C1 segment of cervical spinal cord (tissue), 14 donors: ENCODE measurements at regions not wholly inside any gene's neighbourhood (a gene's known extent, or its start where the extent isn't known, plus 50 kb on each side); places are given as distances from the start of the nearest gene placed in this dataset.

ENCODE experiments used
- DNase-seq, 14 donors: peaks; one replicate each; lab custom pipeline; 2025; lab: John Stamatoyannopoulos, UW

- no peak for DNase-seq
Measured at GRCh38 chr13:77423296-77423695, 96.4 kb upstream of the MYCBP2 start.

GRCh38 chr13:77422724-77423123 lies 95.8 kb upstream of the MYCBP2 start:
- no peak for DNase-seq

DNA sequence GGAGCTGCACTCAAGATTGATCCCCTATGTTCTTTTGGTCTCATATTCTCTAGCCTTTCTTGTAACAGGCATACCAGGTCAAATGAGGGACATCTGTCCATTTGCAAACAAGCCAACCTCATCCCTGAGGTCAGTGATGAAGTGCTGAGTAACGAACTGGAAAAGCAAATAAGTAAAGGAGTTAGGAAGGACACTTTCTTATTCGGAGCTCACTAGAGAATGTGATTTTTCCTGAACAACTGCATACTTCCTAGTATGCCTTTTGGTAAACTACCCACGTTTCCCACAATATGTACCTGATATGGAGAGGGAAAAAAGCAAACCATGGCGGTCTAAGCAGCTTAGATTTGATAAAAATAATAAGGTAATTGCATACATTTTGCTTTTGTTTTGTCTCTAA lies 91.0 kb upstream of the MYCBP2 start:
- no peak for DNase-seq

- no peak for DNase-seq
Measured at GRCh38 chr13:77416666-77417212, 89.8 kb upstream of the MYCBP2 start.

DNA sequence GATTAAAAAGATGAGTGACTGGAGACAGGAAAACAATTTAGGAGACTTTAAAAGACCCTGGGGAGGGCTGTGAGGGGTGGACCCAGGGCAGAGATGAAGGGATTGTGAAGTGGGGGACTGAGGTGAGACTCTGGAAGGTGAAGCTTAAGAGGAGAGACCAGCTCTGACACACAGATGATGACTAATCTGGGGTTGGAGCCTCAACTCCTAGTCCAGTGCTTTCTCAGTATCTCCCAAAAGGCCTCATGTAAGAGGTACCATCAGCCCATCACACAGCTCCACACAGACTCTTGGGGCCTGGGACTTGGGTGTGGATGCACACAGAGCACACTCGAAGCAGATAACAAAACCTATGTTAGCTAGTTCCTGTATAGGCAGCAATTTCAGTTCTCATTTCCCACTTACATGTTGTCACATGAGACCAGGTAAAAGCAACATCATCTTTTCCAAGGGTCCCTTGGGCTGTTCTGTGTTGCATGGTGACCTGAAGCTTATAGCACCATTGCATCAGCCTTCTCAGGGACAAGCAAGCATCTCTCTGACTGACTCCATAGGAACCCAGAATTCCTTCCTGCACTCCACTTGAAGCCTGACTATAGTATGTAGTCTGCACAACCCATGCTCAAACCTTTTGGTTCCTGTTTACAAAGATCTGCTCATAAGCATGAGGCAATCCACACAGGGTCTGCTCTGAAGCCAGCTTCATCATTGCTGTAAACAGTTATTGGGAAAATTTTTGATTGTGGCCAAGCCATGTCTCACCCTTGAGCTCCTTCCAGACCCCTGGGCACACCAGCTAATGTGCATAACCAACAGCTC lies 88.6 kb upstream of the MYCBP2 start:
- DNase-seq: no peak

- no peak for DNase-seq
Measured at GRCh38 chr13:77412860-77413259, 86.0 kb upstream of the MYCBP2 start.

- no peak for DNase-seq
Measured at GRCh38 chr13:77412116-77412635, 85.3 kb upstream of the MYCBP2 start.

DNA sequence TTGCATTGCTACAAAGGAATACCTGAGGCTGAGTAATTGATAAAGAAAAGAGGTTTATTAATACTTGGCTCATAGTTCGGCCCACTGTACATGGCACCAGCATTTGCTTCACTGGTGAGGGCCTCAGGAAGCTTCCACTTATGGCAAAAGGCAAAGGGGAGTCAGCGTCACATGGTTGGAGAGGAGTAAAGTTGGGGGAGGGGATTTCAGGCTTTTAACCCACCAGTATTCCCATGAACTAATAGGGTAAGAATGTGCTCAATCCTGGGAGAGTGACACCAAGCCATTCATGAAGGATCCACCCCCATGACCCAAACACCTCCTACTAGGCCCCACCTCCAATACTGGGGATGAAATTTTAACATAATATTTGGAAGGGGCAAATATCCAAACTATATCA lies 82.5 kb upstream of the MYCBP2 start:
- DNase-seq: no peak

DNA sequence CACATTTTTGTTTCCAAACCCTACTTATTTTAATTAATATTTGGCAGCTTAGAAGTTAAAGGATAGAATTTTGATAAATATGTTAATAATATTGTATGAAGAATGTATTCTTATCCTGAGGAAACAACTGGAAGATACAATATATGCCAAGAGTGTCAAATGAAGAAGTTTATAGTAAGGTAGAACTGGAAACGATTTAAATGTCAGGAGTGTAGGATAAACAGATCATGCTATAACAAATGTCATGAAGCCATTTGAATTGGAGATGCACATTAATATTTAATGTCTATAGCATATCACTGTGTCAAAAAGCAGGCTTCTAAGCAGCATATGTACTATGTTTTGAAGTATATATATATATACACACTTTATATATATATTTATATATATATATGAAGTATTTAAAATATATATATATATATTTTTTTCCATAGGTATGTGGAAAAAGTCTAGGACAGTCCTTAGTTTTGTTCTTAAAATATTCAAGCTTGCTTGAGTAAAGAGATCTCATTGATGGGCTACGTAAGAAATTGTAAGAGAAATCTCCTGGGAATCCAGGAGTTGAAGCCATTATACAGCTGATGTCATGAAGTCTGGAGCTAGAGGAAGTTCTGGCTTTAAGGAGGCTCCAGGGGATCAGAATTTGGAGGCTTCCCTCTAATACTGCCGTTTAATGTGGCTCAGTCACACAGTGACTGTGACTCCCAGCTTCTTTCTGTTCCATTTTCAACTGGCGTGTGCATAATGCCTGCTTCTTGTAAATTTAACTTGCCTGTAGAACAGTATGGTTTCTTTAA lies 79.9 kb upstream of the MYCBP2 start:
- no peak for DNase-seq

DNA sequence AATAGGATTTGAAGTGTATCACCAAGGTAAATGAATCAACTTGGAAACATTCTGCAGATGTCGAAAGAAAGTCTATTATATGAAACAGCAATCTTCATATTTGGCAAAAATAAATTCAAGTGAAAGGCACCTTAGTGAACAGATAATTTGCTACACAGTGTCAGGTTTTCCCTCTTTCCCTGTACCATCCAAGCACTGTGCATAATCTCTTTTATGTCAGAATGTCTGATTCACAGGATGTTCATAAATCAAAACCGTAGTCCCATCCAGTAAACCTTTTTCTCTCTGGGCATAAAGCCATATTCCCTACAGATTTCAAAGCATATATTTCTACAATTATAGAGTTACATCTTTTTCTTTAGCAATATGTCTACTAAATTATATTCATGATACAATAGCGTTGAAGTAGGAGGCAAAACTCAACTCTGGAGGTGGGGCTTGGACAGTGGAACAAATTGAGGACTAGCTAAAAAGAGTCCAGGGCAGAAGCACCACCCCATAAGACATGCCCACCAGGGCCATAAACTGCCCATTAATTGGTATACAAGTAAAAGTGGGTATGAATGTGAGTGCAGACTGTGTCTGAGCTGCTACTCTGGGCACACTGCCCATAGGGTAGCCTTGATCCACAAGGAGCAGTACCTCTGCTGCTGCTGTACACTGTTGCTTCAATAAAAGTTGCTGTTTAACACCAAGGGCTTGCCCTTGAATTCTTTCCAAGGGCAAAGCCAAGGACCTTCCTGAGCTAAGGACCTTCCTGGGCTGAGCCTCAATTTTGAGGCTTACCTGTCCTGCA lies 72.1 kb upstream of the MYCBP2 start:
- no peak for DNase-seq

GRCh38 chr13:77397636-77398035 lies 70.7 kb upstream of the MYCBP2 start:
- DNase-seq: no peak

GRCh38 chr13:77391475-77391874 lies 64.6 kb upstream of the MYCBP2 start:
- no peak for DNase-seq

GRCh38 chr13:77390391-77390790 lies 63.5 kb upstream of the MYCBP2 start:
- DNase-seq: no peak

DNA sequence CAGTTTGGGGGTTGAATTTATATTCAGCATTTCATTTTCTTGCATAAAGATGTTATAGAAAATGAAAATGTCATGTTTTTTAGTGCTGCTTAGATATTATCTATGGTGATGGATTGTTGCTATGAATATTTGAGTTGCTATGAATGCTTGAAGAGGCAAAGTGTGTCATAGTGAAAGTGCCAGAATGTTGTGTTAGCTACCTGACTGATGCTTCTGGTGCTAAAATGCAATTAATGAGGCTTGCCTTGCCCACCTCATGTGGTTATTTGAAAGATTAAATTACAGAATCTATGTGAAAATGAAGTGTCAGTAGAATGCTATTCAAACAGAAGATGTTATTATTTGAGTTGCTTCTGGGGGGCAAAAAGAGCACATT lies 62.7 kb upstream of the MYCBP2 start:
- DNase-seq: no peak

DNA sequence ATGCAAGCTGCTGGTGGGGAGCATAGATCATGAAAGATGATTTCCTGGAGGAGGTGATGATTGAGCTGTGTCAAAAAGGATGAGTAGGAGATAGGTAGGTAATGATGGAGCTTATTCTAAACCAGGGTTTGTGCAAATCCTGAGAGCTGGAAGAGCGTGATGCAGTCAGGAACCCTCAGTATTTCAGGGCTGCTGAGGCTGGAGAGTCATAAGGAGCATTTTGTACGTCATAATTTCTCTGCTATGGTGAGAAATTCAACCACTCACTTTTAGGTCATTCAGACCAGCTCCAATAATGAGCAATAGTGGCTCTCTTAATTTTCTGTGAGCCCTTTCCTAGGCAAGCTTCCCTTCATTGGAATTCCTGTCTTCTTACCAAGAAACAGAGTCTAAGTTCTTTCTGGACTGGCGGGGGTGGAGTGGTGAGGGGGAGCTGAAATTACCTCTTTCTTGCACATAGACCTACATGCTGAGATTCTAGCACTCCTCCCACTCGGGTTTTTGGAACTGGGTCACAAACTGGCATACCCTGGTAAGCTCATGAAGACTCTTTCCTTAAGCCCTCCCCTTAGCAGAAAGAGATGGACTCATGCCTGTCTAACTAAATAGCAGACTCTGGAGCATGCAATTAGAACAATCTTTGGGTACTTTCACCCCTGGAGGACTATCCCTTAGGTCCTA lies 62.2 kb upstream of the MYCBP2 start:
- DNase-seq: no peak

GRCh38 chr13:77387607-77388200 lies 60.8 kb upstream of the MYCBP2 start:
- no peak for DNase-seq

DNA sequence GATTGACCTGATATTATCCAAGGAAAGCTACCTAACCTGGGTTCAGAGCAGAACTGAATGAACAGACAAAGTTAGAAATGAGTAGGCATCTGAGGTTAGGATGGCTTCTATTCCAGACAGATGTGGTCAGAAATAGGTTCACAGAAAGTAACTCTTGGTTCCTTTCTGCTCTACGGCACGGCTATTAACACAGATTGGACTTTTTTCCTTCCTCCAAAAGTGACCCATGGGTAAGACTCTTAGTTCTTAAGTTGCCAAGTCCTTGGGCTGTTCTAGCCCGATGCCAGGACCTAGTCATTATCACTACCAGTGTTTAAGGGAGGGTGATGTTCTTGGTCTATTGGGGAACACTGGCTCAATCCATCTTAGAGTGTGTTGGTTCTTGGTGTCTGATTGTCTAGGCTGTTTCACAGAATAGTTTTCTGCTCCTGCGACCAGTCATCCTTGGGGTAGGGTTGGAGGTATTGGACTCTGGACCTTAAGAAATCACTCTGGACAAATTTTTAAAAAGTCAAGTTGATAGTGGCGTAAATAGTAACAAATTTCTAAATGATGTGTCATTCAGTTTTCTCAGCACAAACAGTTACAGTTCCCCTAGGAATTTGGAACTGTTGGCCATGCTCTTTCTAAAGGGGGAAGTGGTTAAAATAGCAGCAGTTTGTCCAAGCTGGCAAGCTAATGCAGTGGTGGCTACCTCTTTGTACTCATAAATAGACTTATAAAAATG lies 60.1 kb upstream of the MYCBP2 start:
- no peak for DNase-seq

DNA sequence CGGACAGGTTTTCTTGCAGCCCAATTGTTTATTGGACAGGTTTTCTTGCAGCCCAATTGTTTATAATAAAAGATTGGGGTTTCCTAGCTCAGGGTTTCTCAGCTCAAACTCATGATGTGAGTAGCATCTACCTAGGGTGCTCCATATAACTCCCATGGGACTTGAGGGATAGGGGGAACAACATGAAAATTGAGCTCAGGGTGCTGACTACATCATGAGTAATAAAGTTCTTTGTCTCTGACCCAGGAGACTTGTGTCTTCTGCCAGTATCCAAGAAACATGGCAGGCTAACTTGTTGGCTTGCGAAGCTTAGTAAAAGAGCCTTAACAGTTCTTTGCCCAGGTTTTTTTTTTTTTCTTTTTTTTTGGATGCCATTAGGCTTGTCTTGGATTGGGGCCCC lies 59.2 kb upstream of the MYCBP2 start:
- no peak for DNase-seq

DNA sequence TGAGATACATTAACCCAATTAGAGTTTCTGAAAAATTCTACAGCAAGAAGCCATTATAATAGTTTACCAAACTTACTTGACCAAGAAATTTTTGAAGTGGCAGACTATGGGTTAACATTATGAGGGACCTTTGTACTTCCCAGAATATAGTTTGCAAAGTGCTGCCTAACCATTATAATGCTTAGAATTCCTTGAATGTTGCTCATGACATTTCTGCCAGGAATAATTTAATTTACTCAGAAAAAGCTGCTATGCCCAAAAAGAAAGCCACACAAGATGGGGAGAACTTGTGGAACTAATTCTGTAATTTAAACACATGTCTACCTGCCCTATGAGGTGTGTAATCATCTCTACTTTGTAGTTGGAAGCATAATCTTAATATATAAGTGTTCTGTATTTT lies 58.1 kb upstream of the MYCBP2 start:
- no peak for DNase-seq

DNA sequence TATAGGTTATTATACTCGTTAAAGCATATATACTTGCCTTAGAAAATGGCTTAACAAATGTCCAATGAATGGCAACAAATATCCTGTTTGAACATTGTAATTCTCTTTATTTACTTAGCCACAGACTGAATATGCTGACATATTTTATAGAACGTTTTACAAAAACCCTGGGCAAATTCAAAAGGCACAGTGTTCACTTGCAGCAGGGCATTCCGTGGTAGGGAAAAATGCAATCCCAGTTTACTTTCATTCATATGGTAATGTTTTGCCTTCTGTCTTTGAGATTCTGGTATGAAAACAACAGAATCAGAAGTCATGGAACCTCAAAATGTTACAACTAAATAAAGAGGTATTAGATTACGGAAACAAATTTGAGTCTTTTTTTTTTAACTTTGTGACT lies 56.2 kb upstream of the MYCBP2 start:
- DNase-seq: no peak
